ENCODE measurements at regions not wholly inside any gene's neighbourhood (a gene's known extent, or its start where the extent isn't known, plus 50 kb on each side); places are given as distances from the start of the nearest gene placed in this dataset.
"Not testable (repeated sequence)": the region's sequence is repeated elsewhere in the genome, so short reads cannot be mapped to it uniquely, and the experiment has no call there.

GRCh38 chr15:99466701-99467337, 99.0 kb upstream of the MEF2A start:
- Mint-ChIP-seq H3K36me3 (no peaks in the 10 kb centered on the region), H3K27me3 (ENCODE audit: low read depth) (no peaks in the 10 kb centered on the region), H3K4me1 (no peaks in the 10 kb centered on the region), H3K27ac (no peak overlapping the region), H3K4me3 (no peak overlapping the region), H3K9me3 (peaks cover 32% of the 10 kb centered on the region)
- DNase-seq (ENCODE audit: low spot score in 2 of 2, unreplicated experiment in 2 of 2): no peak
- no peak for TF ChIP-seq CTCF (IDR thresholded peaks at IDR 0.05; ENCODE audit: unreplicated experiment)

- Mint-ChIP-seq H3K36me3 (no peaks in the 10 kb centered on the region), H3K27me3 (ENCODE audit: low read depth) (no peaks in the 10 kb centered on the region), H3K4me3 (no peak overlapping the region), H3K9me3 (peaks cover 28% of the 10 kb centered on the region), H3K27ac (no peak overlapping the region), H3K4me1 (no peaks in the 10 kb centered on the region)
- no peak for TF ChIP-seq CTCF (IDR thresholded peaks at IDR 0.05; ENCODE audit: unreplicated experiment)
- DNase-seq (ENCODE audit: low spot score in 2 of 2, unreplicated experiment in 2 of 2): peak in 1 of 2 experiments; percentile 33
Observed at GRCh38 chr15:99467338-99467720, 98.5 kb upstream of the MEF2A start.

GRCh38 chr15:99467853-99468464, 97.8 kb upstream of the MEF2A start:
- H3K9me3 Mint-ChIP-seq: peaks cover 22% of the 10 kb centered on the region
- no peak overlapping the region for H3K27ac Mint-ChIP-seq
- no peak for DNase-seq (ENCODE audit: low spot score in 2 of 2, unreplicated experiment in 2 of 2)
- no peaks in the 10 kb centered on the region for H3K36me3 Mint-ChIP-seq
- TF ChIP-seq CTCF (IDR thresholded peaks at IDR 0.05; ENCODE audit: unreplicated experiment): no peak
- no peaks in the 10 kb centered on the region for H3K4me1 Mint-ChIP-seq
- H3K27me3 Mint-ChIP-seq (ENCODE audit: low read depth): no peaks in the 10 kb centered on the region
- H3K4me3 Mint-ChIP-seq: no peak overlapping the region

GRCh38 chr15:99470204-99470603, 95.6 kb upstream of the MEF2A start:
- not testable (repeated sequence) for H3K27me3 Mint-ChIP-seq (ENCODE audit: low read depth)

GRCh38 chr15:99472416-99473145, 93.2 kb upstream of the MEF2A start:
- Mint-ChIP-seq H3K4me1 (peaks cover 18% of the 10 kb centered on the region), H3K27me3 (ENCODE audit: low read depth) (no peaks in the 10 kb centered on the region), H3K4me3 (no peak overlapping the region), H3K36me3 (no peaks in the 10 kb centered on the region), H3K27ac (no peak overlapping the region), H3K9me3 (no peaks in the 10 kb centered on the region)
- no peak for TF ChIP-seq CTCF (IDR thresholded peaks at IDR 0.05; ENCODE audit: unreplicated experiment)
- DNase-seq (ENCODE audit: low spot score in 2 of 2, unreplicated experiment in 2 of 2): no peak

More at GRCh38 chr15:99470204-99470603, 95.6 kb upstream of the MEF2A start:
- not testable (repeated sequence) for H3K9me3 Mint-ChIP-seq; H3K4me1 Mint-ChIP-seq; H3K4me3 Mint-ChIP-seq; H3K27ac Mint-ChIP-seq; H3K36me3 Mint-ChIP-seq; DNase-seq (ENCODE audit: low spot score in 2 of 2, unreplicated experiment in 2 of 2)

Data from mesothelial cell of epicardium (in vitro differentiated cells).